ENCODE measurements at regions not wholly inside any gene's neighbourhood (a gene's known extent, or its start where the extent isn't known, plus 50 kb on each side); places are given as distances from the start of the nearest gene placed in this dataset.

DNA sequence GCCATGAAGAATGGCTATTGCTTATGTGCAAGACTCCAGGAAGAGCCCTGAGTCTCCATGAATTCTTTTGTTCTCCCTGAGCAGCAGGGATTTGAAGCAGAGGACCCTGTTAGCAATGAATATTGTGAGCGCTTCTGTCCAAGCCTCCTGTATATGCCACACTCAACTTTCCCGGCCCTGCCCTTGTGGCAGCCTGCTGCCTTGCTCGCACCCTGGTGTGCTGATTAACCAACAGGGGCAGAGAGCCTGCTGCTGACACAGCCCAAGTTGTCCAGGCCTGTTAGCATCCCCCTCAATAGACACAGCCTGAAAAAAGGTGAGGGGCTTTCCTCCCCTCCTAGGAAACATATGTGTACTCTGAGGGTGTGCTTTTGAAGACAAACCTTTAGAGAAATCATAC, 131.4 kb downstream of the BMP2 start:
- TF ChIP-seq, protein P1, sequence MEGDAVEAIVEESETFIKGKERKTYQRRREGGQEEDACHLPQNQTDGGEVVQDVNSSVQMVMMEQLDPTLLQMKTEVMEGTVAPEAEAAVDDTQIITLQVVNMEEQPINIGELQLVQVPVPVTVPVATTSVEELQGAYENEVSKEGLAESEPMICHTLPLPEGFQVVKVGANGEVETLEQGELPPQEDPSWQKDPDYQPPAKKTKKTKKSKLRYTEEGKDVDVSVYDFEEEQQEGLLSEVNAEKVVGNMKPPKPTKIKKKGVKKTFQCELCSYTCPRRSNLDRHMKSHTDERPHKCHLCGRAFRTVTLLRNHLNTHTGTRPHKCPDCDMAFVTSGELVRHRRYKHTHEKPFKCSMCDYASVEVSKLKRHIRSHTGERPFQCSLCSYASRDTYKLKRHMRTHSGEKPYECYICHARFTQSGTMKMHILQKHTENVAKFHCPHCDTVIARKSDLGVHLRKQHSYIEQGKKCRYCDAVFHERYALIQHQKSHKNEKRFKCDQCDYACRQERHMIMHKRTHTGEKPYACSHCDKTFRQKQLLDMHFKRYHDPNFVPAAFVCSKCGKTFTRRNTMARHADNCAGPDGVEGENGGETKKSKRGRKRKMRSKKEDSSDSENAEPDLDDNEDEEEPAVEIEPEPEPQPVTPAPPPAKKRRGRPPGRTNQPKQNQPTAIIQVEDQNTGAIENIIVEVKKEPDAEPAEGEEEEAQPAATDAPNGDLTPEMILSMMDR (tag by site-specific recombination; IDR thresholded peaks at IDR 0.05) = no peak
- TF ChIP-seq WT1 (tag by site-specific recombination; IDR thresholded peaks at IDR 0.05) (no peak), ZNF114 (tag by site-specific recombination; IDR thresholded peaks at IDR 0.05) (no peak), TCF7L2 (IDR thresholded peaks at IDR 0.05; ENCODE audit: borderline replicate concordance, low read depth, low read length) (no peak), MYNN (tag by site-specific recombination; IDR thresholded peaks at IDR 0.05; ENCODE audit: borderline replicate concordance) (no peak), ZXDB (tag by site-specific recombination; IDR thresholded peaks at IDR 0.05) (no peak), ZNF677 (tag by site-specific recombination; IDR thresholded peaks at IDR 0.05) (no peak), ZNF596 (tag by site-specific recombination; IDR thresholded peaks at IDR 0.05) (no peak), ZNF670 (tag by site-specific recombination; IDR thresholded peaks at IDR 0.05; ENCODE audit: low read depth) (no peak), ZBTB20 (tag by site-specific recombination; IDR thresholded peaks at IDR 0.05) (no peak)
- TF ChIP-seq, protein P2, sequence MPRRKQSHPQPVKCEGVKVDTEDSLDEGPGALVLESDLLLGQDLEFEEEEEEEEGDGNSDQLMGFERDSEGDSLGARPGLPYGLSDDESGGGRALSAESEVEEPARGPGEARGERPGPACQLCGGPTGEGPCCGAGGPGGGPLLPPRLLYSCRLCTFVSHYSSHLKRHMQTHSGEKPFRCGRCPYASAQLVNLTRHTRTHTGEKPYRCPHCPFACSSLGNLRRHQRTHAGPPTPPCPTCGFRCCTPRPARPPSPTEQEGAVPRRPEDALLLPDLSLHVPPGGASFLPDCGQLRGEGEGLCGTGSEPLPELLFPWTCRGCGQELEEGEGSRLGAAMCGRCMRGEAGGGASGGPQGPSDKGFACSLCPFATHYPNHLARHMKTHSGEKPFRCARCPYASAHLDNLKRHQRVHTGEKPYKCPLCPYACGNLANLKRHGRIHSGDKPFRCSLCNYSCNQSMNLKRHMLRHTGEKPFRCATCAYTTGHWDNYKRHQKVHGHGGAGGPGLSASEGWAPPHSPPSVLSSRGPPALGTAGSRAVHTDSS (tag by site-specific recombination; IDR thresholded peaks at IDR 0.05) = no peak
- TF ChIP-seq, protein P3, sequence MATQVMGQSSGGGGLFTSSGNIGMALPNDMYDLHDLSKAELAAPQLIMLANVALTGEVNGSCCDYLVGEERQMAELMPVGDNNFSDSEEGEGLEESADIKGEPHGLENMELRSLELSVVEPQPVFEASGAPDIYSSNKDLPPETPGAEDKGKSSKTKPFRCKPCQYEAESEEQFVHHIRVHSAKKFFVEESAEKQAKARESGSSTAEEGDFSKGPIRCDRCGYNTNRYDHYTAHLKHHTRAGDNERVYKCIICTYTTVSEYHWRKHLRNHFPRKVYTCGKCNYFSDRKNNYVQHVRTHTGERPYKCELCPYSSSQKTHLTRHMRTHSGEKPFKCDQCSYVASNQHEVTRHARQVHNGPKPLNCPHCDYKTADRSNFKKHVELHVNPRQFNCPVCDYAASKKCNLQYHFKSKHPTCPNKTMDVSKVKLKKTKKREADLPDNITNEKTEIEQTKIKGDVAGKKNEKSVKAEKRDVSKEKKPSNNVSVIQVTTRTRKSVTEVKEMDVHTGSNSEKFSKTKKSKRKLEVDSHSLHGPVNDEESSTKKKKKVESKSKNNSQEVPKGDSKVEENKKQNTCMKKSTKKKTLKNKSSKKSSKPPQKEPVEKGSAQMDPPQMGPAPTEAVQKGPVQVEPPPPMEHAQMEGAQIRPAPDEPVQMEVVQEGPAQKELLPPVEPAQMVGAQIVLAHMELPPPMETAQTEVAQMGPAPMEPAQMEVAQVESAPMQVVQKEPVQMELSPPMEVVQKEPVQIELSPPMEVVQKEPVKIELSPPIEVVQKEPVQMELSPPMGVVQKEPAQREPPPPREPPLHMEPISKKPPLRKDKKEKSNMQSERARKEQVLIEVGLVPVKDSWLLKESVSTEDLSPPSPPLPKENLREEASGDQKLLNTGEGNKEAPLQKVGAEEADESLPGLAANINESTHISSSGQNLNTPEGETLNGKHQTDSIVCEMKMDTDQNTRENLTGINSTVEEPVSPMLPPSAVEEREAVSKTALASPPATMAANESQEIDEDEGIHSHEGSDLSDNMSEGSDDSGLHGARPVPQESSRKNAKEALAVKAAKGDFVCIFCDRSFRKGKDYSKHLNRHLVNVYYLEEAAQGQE (tag by site-specific recombination; IDR thresholded peaks at IDR 0.05) = no peak
- TF ChIP-seq, protein P4, sequence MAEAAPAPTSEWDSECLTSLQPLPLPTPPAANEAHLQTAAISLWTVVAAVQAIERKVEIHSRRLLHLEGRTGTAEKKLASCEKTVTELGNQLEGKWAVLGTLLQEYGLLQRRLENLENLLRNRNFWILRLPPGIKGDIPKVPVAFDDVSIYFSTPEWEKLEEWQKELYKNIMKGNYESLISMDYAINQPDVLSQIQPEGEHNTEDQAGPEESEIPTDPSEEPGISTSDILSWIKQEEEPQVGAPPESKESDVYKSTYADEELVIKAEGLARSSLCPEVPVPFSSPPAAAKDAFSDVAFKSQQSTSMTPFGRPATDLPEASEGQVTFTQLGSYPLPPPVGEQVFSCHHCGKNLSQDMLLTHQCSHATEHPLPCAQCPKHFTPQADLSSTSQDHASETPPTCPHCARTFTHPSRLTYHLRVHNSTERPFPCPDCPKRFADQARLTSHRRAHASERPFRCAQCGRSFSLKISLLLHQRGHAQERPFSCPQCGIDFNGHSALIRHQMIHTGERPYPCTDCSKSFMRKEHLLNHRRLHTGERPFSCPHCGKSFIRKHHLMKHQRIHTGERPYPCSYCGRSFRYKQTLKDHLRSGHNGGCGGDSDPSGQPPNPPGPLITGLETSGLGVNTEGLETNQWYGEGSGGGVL (tag by site-specific recombination; IDR thresholded peaks at IDR 0.05) = no peak
